GM18517 (cell line): ENCODE measurements at regions not wholly inside any gene's neighbourhood (a gene's known extent, or its start where the extent isn't known, plus 50 kb on each side); places are given as distances from the start of the nearest gene placed in this dataset.

Source experiments
- ATAC-seq: cut with Tn5 transposase; IDR thresholded peaks from one replicate; pipeline ENCODE4 v1.9.1; 2021; ENCODE audit warnings: mild to moderate bottlenecking, moderate library complexity; ENCODE audit not compliant: unreplicated experiment

GRCh38 chr10:21269289-21269688 lies 256.2 kb downstream of the SKIDA1 start:
- no peak for ATAC-seq

GRCh38 chr10:21265622-21266021 lies 259.9 kb downstream of the SKIDA1 start:
- no peak for ATAC-seq

GRCh38 chr10:21264271-21264670 lies 261.2 kb downstream of the SKIDA1 start:
- no peak for ATAC-seq

- ATAC-seq = no peak
Observed at GRCh38 chr10:21263839-21264238, 261.6 kb downstream of the SKIDA1 start.

GRCh38 chr10:21263263-21263803 lies 262.1 kb downstream of the SKIDA1 start:
- ATAC-seq = no peak

- ATAC-seq = no peak
Observed at GRCh38 chr10:21261842-21262294, 263.6 kb downstream of the SKIDA1 start.

GRCh38 chr10:21260506-21261149 lies 264.9 kb downstream of the SKIDA1 start:
- ATAC-seq = no peak

GRCh38 chr10:21260066-21260465 lies 265.4 kb downstream of the SKIDA1 start:
- ATAC-seq = no peak

- no peak for ATAC-seq
Observed at GRCh38 chr10:21257919-21258318, 267.6 kb downstream of the SKIDA1 start.

- no peak for ATAC-seq
Observed at GRCh38 chr10:21257191-21257590, 268.3 kb downstream of the SKIDA1 start.

- no peak for ATAC-seq
Observed at GRCh38 chr10:21249435-21249834, 276.0 kb downstream of the SKIDA1 start.

GRCh38 chr10:21247592-21247991 lies 277.9 kb downstream of the SKIDA1 start:
- ATAC-seq = no peak

GRCh38 chr10:21246178-21246577 lies 279.3 kb downstream of the SKIDA1 start:
- no peak for ATAC-seq

- ATAC-seq = no peak
Observed at GRCh38 chr10:21243748-21244257, 281.7 kb downstream of the SKIDA1 start.

- no peak for ATAC-seq
Observed at GRCh38 chr10:21242915-21243314, 282.6 kb downstream of the SKIDA1 start.

- ATAC-seq = no peak
Observed at GRCh38 chr10:21238717-21239116, 286.8 kb downstream of the SKIDA1 start.

- no peak for ATAC-seq
Observed at GRCh38 chr10:21238044-21238443, 287.4 kb downstream of the SKIDA1 start.

- no peak for ATAC-seq
Observed at GRCh38 chr10:21234761-21235160, 290.7 kb downstream of the SKIDA1 start.

GRCh38 chr10:21230219-21230618 lies 295.3 kb downstream of the SKIDA1 start:
- no peak for ATAC-seq

GRCh38 chr10:21217748-21218367 lies 307.6 kb downstream of the SKIDA1 start:
- ATAC-seq = no peak

GRCh38 chr10:21217107-21217506 lies 308.4 kb downstream of the SKIDA1 start:
- no peak for ATAC-seq

- ATAC-seq = no peak
Observed at GRCh38 chr10:21214329-21214728, 311.2 kb downstream of the SKIDA1 start.
